Adrenal gland (tissue), 9 donors: ENCODE measurements at regions not wholly inside any gene's neighbourhood (a gene's known extent, or its start where the extent isn't known, plus 50 kb on each side); places are given as distances from the start of the nearest gene placed in this dataset.

Experiments
- DNase-seq, 7 donors: peaks; one replicate each; pipeline ENCODE4 v3.0.0-alpha.2; 2019 to 2020
- H3K27ac ChIP-seq, 5 donors: fragments of 200-600 bp; sonication (generic) in 4 of 5; 1 replicate in 3 of 5; 2 replicates in 2 of 5; pipeline versions ENCODE4 v1.5.1 to v1.8.0; 2016 to 2020; ENCODE audit warnings: mild to moderate bottlenecking in 1 of 5
- H3K27me3 ChIP-seq: fragments of 200-600 bp; 2 replicates; pipeline ENCODE4 v1.8.0; 2021
- H3K36me3 ChIP-seq, 2 donors: fragments of 200-600 bp; replicated peaks in 1 of 2; 1 replicate in 1 of 2; 2 replicates in 1 of 2; pipeline versions ENCODE4 v1.5.1 to v1.8.0; 2018 to 2022
- H3K4me1 ChIP-seq, 2 donors: fragments of 200-600 bp; replicated peaks in 1 of 2; 1 replicate in 1 of 2; 2 replicates in 1 of 2; pipeline versions ENCODE4 v1.5.1 to v1.8.0; 2018 to 2021
- H3K4me3 ChIP-seq, 4 donors: fragments of 200-600 bp; sonication (generic) in 3 of 4; one replicate each; pipeline ENCODE4 v1.5.1; 2016 to 2018
- H3K9me3 ChIP-seq, 3 donors: fragments of 200-600 bp; sonication (generic) in 1 of 3; replicated peaks in 1 of 3; 1 replicate in 2 of 3; 2 replicates in 1 of 3; pipeline versions ENCODE4 v1.5.1 to v1.8.0; 2016 to 2021
- CTCF ChIP-seq, 6 experiments: fragments of 450-650 bp in 4 of 6; fragments of 200-600 bp in 2 of 6; sonication (generic) in 1 of 6; IDR thresholded peaks; 1 replicate in 5 of 6; 2 replicates in 1 of 6; pipeline versions ENCODE4 v1.5.1 to v1.8.0; 2016 to 2021; ENCODE audit warnings: antibody characterized with exemption in 6 of 6, mild to moderate bottlenecking in 2 of 6, moderate library complexity in 1 of 6
- POLR2A ChIP-seq, 2 donors: fragments of 450-650 bp; IDR thresholded peaks; one replicate each; pipeline ENCODE4 v1.6.1; 2017; ENCODE audit warnings: antibody characterized with exemption in 2 of 2, mild to moderate bottlenecking in 2 of 2, moderate library complexity in 1 of 2
- WGBS, 4 donors: extraction: QIAGEN DNeasy Blood & Tissue Kit in 2 of 4; methylation state at CpG; one replicate each; pipeline versions ENCODE4 v1.1.5 to v1.1.7; 2013 to 2017; 5-methylcytosine and 5-hydroxymethylcytosine counted together
- intact Hi-C, 2 donors: fragments of 100-400 bp; cut with DNase I; formaldehyde crosslinking; loops; one replicate each; pipeline versions ENCODE4 v1.14.1 to v1.15.0; 2022 to 2023
- donor health status: healthy with polysubstance abuse.
- donor health status: Bipolar disorder and iron deficiency.
- donor health status: DM: yes; HTN: yes; CAD: no.
- donor health status: DM: no; HTN: no; CAD: no.
- donor health status: DM: no; HTN: no; CAD: no.

GRCh38 chr2:128642821-128643220, 324.2 kb upstream of the HS6ST1 start:
- Histone ChIP-seq H3K27ac (no peak overlapping the region), H3K9me3 (no peaks in the 10 kb centered on the region), H3K27me3 (no peaks in the 10 kb centered on the region), H3K36me3 (no peaks in the 10 kb centered on the region), H3K4me1 (no peaks in the 10 kb centered on the region), H3K4me3 (no peak overlapping the region)
- peak in 2 of 7 donors; percentile 12 to 38 for DNase-seq
- intact Hi-C loops: loop anchor here in 1 of 2 donors (10.0 kb wide), 1 partner anchor 318 kb away; no protein-coding TSS in a partner anchor
- TF ChIP-seq CTCF (IDR thresholded peaks at IDR 0.05) (no peak), POLR2A (IDR thresholded peaks at IDR 0.05) (no peak)
- WGBS, 4 donors: 69 to 73% (median 70%) methylated on average over 5 of the region's 5 CpGs

- 87 to 94% (median 91%) methylated on average over 3 to 7 of the region's 7 CpGs for WGBS, 4 donors
- intact Hi-C loops: loop anchor here in 1 of 2 donors (10.0 kb wide), 1 partner anchor 319 kb away; no protein-coding TSS in a partner anchor
- Histone ChIP-seq H3K4me1 (no peaks in the 10 kb centered on the region), H3K27ac (no peak overlapping the region), H3K27me3 (no peaks in the 10 kb centered on the region), H3K9me3 (no peaks in the 10 kb centered on the region), H3K4me3 (no peak overlapping the region), H3K36me3 (no peaks in the 10 kb centered on the region)
- TF ChIP-seq CTCF (IDR thresholded peaks at IDR 0.05) (no peak), POLR2A (IDR thresholded peaks at IDR 0.05) (no peak)
- DNase-seq: peak in 2 of 7 donors; percentile 7 to 35
Observed at GRCh38 chr2:128643221-128644065, 324.8 kb upstream of the HS6ST1 start.

- WGBS, 4 donors: 77 to 84% (median 80%) methylated on average over 5 to 6 of the region's 6 CpGs
- no peaks in the 10 kb centered on the region for H3K36me3 ChIP-seq
- H3K4me1 ChIP-seq: no peaks in the 10 kb centered on the region
- intact Hi-C loops: loop anchor here in 1 of 2 donors (10.0 kb wide), 1 partner anchor 319 kb away; no protein-coding TSS in a partner anchor
- peak in 2 of 7 donors; percentile 2 to 33 for DNase-seq
- H3K27ac ChIP-seq: no peak overlapping the region
- H3K4me3 ChIP-seq: no peak overlapping the region
- TF ChIP-seq POLR2A (IDR thresholded peaks at IDR 0.05): no peak
- no peak for TF ChIP-seq CTCF (IDR thresholded peaks at IDR 0.05)
- H3K27me3 ChIP-seq: no peaks in the 10 kb centered on the region
- no peaks in the 10 kb centered on the region for H3K9me3 ChIP-seq
Observed at GRCh38 chr2:128644156-128644555, 325.5 kb upstream of the HS6ST1 start.

DNA sequence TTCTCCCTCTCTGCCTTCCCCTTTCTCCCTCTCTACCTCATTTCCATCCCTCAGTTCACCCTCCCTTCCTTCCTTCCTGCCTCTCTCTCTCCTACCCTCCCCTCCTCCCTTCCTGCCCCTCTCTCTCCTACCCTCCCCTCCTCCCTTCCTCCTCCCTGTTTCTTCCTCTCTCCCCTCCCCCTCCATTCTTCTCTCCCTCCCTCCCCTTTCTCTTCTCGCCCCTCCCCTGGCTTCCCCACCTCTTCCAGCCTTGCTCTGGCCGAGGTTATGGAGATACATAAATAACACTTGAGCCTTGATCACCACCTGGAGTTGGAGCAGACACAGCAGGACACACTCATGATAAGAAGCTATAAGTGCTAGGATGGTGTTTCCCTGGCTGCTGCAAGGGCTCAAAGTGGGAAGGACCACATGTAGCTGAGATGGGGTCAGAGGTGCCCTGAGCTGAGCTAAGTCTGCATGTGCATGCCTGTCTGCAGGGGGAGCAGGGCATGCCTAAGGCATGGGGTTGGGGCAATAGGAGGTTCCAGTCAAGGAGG, 326.1 kb upstream of the HS6ST1 start:
- Histone ChIP-seq H3K9me3 (no peaks in the 10 kb centered on the region), H3K4me3 (no peak overlapping the region), H3K36me3 (no peaks in the 10 kb centered on the region), H3K27ac (no peak overlapping the region), H3K27me3 (no peaks in the 10 kb centered on the region), H3K4me1 (no peaks in the 10 kb centered on the region)
- no peak for TF ChIP-seq POLR2A (IDR thresholded peaks at IDR 0.05)
- no peak for TF ChIP-seq CTCF (IDR thresholded peaks at IDR 0.05)
- intact Hi-C loops: loop anchor here in 1 of 2 donors (10.0 kb wide), 1 partner anchor 320 kb away; no protein-coding TSS in a partner anchor
- peak in 1 of 7 donors; percentile 3 for DNase-seq
- 33 to 64% (median 49%) methylated on average over 2 of the region's 2 CpGs for WGBS, 4 donors
